SK-N-SH treated with all-trans-retinoic acid at 6 μM for 48 hours (cell line): ENCODE measurements at regions not wholly inside any gene's neighbourhood (a gene's known extent, or its start where the extent isn't known, plus 50 kb on each side); places are given as distances from the start of the nearest gene placed in this dataset.
"Not testable (repeated sequence)": the region's sequence is repeated elsewhere in the genome, so short reads cannot be mapped to it uniquely, and the experiment has no call there.

Experiments used
- ATAC-seq: fragments of 200-7000 bp; cut with Tn5 transposase; 3 replicates; pipeline ENCODE4 v1.9.1; 2020; ENCODE audit warnings: mild to moderate bottlenecking, moderate library complexity

DNA sequence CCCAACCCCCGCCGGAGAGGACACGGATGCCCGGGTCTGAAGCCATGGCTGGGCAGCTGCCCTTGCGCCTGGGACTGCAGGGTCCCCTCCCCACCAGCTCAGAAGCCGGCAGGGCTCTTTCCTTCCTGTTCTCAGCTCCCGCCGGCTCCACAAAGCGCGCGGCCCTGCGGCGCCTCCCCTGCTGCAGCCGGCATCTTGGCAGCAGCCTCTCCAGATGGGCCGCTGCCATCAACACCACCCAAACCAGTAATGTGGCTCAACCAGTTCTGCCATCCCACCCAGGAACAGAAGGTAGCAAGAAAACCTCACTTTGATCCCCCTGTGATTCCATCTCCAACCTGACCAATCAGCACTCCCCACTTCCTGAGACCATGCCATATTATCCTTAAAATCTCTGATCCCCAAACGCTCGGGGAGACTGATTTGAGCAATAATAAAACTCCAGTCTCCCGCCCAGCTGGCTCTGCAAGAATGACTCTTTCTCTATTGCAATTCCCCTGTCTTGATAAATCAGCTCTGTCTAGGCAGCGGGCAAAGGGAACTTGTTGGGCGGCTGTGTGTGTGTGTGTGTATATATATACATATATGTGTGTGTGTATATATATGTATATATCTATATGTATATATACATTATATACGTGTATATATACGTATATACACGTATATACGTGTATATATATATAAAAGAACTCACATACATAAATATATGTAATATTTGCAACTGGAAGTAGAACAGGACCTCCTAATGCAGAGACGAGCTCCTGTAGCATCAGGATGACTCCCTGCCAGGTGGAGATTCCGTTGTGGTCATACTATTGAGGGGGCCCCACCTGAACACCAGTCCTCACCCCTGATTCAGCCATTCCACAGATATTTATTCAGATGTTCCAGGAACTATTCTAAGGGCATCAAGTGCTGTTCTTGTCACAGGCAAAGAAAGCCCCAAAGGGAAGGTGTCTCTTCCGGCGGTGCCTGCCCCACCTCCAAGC, 1674.9 kb downstream of the SPATA31A7 start:
- ATAC-seq = peak; percentile 97

DNA sequence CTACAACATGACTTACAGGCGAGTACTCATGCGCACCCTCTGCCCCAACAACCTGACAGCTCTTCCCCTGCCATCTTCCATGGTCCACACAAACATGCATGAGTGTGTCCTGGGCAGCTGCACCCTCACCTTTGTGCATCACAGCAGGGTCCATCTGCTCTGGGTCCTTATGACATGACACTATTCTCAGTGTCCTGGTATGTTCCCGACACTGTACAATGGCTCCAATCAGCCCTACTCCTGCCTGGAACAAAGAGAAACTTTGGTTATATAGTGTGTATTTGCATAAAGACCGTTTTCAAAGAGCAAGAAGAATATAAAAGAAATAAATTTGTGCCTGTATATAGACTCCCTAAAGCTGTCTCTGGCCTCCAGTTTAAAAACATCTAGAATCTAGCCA, 1679.2 kb downstream of the SPATA31A7 start:
- ATAC-seq = not testable (repeated sequence)

DNA sequence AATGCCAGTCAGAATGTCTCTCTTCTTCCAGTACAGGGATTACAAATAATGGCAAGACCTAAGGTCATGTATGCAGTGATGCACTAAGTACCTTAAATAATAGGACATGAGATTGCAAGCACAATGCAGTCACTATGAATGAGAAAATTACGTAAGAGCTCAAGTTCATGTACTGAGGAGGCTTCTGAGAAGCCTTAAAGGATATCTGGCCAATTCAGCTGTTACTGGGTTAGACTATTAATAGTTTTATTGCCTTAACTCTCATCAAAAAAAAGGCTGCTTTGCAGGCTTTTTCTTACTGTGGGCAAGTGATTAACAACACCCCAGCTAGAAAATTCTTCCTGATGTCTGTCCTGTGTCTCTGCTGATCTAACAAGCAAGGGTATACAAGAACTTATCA, 1681.9 kb downstream of the SPATA31A7 start:
- not testable (repeated sequence) for ATAC-seq

DNA sequence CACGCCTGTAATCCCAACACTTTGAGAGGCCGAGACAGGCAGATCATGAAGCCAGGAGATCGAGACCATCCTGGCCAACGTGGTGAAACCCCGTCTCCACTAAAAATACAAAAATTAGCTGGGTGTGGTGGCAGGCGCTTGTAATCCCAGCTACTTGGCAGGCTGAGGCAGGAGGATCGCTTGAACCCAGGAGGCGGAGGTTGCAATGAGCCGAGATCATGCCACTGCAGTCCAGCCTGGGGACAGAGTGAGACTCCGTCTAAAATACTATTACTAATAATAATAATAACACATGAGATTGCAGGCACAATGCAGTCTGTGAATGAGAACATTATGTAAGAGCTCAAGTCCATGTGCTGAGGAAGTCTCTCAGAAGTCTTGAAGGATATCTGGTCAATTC, 1684.4 kb downstream of the SPATA31A7 start:
- not testable (repeated sequence) for ATAC-seq

DNA sequence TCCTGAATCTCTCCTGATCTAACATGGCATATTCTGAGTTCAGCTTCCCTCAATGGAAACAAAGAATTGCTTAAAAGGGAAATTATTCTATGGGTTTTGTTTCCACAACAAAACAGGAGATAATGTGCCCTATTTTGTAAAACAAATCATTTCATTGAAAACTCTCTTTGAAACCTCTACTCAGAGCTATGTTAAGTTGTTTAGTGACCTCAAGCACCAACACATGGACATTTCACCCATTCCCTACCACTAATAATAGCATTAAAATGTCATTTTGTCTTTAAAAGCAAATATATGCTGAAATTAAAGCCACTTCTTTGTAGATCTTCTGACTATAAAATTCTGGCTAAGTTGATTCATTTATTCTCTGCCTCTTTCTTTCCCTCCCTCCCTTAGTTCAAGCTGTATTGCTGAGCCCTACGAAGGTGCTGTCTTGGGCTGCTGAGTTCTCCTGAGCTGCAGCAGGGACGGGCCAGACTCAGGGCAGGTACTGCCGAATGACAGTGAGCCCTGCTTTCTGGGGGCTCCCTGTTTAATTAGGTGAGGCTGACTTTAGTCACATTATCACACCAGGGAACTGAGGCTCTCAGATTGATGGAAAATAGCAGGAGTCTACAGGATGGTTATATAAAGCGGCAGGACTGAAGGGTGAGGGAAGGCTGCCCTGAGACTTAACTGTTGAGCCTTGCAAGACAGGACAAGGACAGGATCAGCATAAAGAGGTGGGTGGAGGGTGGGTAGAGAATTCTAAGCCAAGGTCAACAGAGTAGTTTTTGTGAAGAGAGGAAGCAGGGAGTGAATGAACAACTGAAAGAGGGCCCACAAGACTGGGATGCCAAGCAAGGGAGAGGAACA, 1685.1 kb downstream of the SPATA31A7 start:
- ATAC-seq = 0 out of 3 replicates have a peak, but pooled peaks have one; percentile 31

DNA sequence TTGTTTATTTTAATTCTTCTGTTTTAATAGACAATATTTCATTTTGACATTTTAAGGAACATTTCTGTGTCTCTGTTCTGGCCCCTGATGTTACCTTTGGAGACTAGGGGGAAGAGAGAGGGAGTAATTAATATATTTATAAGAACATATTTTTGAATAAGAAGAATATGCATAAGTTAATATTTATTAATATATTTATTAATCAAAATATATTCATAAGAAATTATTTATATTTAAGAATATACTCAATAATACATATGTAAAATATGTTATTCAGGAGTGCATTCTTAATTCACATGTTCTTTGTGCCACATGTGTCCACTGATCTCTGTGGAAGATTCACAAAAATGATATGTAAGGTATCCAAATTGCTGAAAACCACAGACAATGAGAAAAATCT, 1687.7 kb downstream of the SPATA31A7 start:
- ATAC-seq = not testable (repeated sequence)

DNA sequence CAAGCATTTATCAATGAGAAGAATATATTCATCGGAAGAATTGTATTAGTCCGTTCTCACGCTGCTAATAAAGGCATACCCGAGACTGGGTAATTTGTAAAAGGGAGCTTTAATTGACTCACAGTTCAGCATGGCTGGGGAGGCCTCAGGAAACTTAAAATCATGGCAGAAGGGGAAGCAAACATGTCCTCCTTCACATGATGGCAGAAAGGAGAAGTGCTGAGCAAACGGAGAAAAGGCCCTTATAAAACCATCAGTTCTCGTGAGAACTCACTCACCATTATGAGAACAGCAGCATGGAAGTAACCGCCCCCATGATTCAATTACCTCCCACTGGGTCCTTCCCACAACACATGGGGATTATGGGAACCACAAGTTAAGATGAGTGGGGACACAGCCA, 1688.2 kb downstream of the SPATA31A7 start:
- ATAC-seq = not testable (repeated sequence)

DNA sequence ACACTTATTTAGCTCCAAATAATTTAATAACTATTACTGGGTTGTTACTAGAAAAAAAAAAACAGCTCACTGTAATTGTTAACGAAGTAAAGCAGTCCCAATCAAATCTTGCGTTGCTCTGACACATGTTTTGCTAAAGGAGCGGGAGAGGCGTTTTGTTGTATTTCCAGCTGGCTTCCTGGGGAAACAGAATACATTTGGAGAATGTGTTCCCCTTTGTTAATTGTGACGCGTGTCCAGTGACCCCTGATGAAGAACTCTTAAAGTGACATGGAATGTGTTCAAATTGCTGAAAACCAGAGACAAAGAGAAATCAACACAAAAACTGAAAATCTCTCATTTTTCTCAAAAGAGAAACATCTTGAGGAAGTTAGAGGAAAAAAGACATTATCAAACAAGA, 1690.6 kb downstream of the SPATA31A7 start:
- ATAC-seq = not testable (repeated sequence)

DNA sequence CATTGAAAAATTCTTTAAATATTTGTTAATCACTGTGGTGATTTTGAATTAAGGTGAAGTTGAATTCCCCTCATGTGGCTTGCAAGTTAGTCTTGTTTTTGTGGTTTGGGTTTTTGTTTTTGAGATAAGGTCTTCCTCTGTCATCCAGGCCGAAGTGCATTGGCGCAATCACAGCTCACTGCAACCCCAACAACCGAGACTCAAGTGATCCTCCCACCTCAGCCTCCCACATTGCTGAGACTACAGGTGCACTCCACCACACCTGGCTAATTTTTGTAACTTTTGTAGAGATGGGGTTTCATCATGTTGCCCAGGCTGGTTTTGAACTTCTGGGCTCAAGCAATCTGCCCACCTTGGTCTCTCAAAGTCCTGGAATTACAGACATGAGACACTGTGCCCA, 1691.1 kb downstream of the SPATA31A7 start:
- ATAC-seq = not testable (repeated sequence)

DNA sequence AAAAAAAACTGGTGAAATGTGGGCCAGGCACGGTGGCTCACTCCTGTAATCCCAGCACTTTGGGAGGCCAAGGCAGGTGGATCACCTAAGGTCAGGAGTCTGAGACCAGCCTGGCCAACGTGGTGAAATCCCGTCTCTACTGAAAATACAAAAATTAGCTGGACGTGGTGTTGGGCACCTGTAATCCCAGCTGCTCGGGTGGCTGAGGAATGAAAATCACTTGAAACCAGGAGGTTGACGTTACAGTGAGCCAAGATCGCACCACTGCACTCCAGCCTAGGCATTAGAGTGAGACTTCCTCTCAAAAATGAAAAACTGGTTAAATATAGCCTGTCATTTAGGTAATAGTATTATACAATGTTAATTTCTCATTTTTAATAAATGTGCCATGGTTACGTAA, 1692.0 kb downstream of the SPATA31A7 start:
- not testable (repeated sequence) for ATAC-seq

DNA sequence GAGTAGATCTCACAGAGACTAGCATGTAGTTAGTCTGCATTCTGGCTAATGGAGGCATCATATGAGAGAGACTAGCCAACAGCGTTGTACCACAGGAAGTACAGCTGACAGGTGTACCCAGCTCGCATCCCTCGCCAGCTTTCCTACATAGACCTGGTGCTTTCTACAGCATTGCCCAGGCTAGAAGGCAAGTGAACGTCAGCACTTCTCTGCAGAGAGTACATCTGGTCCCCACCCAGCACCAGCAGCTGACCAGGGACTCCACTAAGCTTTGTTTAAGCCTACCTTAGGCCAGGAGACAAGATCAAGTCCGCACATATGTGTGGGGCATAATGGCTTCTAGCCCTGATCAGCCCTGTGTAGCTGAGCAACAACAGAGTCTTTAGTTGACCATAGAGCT, 1692.9 kb downstream of the SPATA31A7 start:
- ATAC-seq = not testable (repeated sequence)

DNA sequence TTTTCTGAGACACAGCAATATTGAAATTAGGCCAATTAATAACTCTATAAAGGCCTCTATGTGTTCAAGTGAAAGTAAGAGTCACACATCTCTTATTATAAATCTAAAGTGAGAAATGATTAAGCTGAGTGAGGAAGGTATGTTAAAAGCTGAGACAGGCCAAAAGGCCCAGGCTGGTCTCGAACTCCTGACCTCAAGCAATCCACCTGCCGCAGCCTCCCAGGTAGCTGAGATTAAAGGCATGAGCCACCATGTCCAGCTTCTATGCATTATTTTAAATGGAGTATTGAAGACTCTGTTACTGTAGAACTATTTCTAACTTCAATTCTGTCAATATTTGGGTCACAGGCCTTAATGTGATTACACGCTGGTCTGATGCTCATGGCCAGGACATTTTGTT, 1706.9 kb downstream of the SPATA31A7 start:
- ATAC-seq = not testable (repeated sequence)

DNA sequence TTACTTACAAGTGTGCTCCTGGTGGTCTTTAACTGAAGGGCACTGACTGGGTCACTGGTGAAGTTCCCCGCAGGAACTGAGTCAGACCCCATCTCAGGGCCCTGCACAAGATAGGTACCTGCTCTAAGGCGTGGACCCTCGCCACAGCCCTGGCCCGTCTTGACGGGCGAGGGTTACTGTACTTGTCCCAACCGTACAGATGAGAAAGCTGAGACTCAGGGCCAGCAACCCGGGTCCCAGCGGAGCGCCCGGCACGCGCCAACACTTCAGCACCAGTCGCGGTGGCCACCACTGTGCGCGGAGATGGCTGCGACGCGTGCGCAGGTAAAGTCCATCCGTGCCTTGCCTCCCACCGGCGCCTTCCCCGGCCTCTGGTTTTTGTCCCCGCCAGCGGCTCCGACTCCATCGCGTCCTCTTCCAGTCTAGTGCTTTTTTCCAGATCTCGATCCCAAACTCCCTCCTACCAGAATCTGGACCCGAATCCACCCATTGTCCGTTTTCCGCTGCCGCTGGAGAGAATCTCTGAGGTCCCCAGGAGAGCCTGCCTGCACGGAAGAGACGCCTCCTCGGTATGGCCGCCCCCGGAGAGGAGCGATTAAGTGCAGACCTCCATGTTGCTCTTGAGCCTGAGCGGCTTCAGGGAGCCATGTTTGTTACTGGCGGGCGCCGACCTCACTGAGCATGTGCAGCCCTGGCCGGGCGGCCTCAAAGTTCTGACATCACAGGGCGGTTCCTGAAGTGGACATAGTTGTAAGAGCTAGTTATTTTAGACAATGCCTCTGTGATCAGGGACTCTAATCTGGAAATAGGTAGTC, 1707.8 kb downstream of the SPATA31A7 start:
- not testable (repeated sequence) for ATAC-seq

DNA sequence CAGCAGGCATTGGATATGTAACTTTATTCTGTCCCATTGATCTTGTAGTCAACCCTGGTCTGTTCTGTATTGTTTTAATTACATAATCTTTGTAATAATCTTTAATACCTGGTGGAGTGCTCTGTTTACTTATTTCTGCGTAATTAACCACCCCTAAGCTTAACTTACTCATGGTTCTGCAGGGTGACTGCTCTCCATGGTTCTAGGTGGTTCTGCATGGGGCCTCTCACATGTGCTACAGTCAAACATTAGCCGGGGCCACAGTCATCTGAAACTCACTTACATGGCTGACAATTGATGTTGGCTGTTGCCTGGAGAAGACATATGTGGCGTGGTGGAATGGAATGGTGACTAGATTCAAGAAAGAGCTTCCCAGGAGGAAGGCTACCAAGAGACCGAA, 1709.8 kb downstream of the SPATA31A7 start:
- ATAC-seq = not testable (repeated sequence)

DNA sequence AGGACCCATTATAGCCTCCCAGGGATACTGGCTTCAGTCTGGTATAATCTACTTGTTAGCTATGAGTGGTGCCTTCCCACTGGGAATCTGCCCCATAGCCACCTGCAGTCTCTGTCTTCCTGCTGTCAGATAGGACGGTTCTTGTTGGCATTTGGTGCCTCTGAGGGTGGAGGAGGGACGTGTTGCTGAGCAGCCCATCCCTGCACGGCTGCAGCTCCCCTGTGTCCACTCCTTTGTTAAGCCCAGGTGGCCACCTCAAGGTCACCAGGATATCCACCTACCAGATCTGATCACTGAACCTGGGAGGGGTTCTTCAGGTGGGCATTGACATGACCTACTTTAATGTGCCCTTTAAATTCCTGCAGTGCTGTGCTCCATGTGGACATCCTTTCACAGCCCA, 1714.2 kb downstream of the SPATA31A7 start:
- not testable (repeated sequence) for ATAC-seq

DNA sequence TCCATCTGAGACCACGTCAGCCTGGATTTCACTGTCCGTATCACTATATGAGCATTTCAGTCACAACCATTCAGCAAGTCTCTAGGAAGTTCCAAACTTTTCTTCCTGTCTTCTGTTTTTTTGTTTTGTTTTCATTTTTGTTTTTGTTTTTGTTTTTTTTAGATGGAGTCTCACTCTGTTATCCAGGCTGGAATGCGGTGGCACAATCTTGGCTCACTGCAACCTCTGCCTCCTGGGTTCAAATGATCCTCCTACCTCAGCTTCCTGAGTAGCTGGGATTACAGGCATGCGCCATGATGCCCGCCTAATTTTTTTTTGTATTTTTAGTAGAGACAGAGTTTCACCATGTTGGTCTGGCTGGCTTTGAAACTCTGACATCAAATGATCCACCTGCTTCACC, 1715.9 kb downstream of the SPATA31A7 start:
- not testable (repeated sequence) for ATAC-seq

DNA sequence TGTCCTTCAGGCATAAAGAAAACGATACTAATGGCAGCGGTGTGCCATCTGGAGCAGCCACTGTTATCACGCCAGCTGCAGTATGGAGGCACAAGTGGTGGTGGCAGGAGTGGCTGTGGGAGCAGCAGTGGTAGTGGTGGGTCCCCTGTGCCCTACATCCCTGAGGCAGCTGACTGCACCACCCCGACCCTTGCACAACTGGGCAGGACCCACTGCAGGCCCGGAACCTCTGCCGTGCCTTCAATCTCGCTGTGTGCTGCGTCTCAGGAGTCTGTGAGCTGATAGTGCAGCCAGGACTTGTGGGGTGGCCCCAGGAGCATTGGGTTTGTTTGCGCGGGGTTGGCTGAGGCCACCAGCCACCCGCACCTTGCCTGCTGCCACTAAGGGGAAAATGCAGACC, 1718.0 kb downstream of the SPATA31A7 start:
- not testable (repeated sequence) for ATAC-seq

DNA sequence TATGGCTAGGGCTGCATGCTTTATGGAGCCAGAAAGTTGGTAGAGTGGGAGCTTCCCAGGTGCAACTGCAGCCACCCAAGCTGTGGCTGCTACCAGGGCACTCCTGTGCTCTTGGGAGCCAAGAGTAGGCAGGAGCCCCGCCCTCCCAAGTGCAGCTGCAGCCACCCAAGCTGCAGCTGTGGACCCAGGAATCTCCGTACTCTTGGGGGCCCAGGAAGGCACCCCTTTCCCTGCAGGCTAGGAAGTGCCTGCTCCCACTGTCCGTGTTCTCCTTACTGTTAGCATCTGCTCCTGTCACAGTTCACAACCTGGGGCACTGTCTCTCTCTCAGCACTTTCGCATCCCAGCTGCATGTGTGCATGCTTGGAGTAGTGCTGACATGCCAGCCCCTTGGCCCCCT, 1718.4 kb downstream of the SPATA31A7 start:
- ATAC-seq = not testable (repeated sequence)

DNA sequence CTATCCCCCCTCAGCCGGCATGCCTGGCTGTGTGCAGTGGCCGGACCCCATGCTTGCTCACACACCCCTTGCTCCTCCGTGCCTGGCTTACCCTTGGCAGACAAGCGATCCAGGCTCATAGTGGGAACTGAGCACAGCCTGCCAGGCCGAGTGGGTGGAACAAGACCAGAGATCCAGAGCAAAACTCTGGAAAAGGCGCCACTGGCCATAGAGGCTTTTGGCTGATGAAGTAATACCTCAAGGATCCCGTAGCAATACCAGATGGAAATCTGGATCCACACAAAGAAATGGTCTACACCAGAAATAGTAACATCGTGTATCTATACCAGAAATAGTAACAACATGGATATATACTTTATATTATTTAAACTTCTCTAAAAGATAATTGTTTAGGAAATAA, 1719.6 kb downstream of the SPATA31A7 start:
- not testable (repeated sequence) for ATAC-seq

DNA sequence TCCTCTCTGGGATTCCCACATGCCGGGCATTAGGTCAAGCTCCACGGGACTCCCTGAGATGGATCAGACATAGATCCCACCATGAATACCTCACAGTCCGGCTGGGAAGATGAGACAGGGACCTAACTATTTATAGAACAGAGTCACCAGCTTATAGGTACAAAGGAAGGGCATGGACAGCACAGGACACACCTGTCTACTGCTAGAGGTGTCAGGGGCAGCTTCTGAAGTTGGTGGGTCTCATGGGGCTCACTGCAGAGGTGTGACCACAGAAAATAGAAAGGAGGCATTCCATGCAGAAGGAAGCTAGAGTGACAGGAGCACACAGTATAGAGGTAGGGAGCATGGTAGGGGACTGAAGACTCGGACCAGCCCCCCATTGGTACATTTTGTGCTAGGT, 1722.4 kb downstream of the SPATA31A7 start:
- ATAC-seq = not testable (repeated sequence)

DNA sequence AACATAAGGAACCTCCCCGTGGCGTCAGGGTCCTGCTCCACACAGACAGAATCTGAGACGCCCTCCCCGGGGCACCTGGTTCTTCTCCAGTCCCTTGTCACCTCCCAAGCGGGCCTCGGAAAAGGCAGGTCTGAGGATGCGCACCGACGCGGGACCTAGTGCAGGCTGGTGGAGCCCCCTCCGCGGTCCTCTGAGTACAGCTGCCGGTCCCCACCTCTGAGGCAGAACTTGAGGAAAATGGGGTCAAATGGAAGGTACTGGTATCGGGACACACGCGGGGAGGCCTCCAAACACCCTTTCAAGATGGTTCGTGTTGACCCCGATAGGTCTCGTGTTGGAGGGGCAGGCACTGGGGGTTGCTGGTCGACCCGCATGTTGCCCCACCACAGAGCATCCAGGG, 1725.3 kb downstream of the SPATA31A7 start:
- not testable (repeated sequence) for ATAC-seq

DNA sequence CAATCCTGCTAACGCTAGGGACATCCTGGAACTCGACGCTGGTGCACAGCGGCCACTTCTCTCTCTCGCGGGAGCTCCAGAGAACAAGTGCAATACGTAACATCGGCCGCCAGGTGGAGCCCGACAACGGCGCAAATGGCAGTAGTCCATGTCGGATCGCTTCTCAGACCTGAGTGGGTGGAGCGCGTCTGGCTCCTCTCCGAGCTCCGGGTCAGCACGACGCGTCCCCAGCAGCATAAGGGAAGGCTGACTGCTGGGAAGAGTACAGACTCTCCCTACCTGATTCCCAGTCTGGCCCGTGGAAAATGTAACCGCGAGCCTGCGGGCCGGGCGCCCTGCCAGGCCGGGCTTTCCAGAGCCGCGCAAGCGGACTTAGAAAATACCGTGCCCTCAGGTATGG, 1725.8 kb downstream of the SPATA31A7 start:
- ATAC-seq = peak; percentile 100
